MM.1S (cell line): ENCODE measurements at regions not wholly inside any gene's neighbourhood (a gene's known extent, or its start where the extent isn't known, plus 50 kb on each side); places are given as distances from the start of the nearest gene placed in this dataset.

Experiments
- EZH2 ChIP-seq: fragments of 300-600 bp; sonication (generic); optimal IDR thresholded peaks from 2 replicates; pipeline ENCODE3; 2017; ENCODE audit warnings: low read depth, mild to moderate bottlenecking, antibody characterized with exemption, low read length, mixed read lengths
- TF ChIP-seq, protein P1 (sequence below): fragments of 300-600 bp; sonication (generic); IDR thresholded peaks from 2 replicates; pipeline ENCODE4 v1.5.1; 2016; ENCODE audit warnings: antibody characterized with exemption, low read length, mixed read lengths

DNA sequence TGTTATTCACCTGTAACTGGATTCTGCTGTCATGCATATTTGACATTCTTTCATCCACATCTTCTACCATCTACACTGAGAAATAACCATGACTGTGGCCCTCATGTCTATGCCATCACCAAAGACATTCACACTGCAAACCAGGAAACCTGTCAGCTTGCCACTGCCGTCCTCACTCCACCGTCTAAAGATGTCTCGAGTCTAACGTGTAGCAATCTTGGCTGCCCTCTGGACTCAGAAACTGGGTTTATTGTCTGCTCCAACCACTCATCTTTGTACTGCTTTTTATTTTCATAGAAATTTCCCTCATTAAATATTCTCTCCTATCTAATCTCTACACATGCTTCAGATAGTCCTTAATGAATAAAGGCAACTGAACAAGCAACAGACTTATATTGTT is 57.1 kb downstream of the CRYGS start:
- no peak for TF ChIP-seq EZH2
- TF ChIP-seq, protein P1, sequence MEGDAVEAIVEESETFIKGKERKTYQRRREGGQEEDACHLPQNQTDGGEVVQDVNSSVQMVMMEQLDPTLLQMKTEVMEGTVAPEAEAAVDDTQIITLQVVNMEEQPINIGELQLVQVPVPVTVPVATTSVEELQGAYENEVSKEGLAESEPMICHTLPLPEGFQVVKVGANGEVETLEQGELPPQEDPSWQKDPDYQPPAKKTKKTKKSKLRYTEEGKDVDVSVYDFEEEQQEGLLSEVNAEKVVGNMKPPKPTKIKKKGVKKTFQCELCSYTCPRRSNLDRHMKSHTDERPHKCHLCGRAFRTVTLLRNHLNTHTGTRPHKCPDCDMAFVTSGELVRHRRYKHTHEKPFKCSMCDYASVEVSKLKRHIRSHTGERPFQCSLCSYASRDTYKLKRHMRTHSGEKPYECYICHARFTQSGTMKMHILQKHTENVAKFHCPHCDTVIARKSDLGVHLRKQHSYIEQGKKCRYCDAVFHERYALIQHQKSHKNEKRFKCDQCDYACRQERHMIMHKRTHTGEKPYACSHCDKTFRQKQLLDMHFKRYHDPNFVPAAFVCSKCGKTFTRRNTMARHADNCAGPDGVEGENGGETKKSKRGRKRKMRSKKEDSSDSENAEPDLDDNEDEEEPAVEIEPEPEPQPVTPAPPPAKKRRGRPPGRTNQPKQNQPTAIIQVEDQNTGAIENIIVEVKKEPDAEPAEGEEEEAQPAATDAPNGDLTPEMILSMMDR: no peak
